GM19397 (cell line): ENCODE measurements at regions not wholly inside any gene's neighbourhood (a gene's known extent, or its start where the extent isn't known, plus 50 kb on each side); places are given as distances from the start of the nearest gene placed in this dataset.

Source experiments
- ATAC-seq: cut with Tn5 transposase; IDR thresholded peaks from one replicate; pipeline ENCODE4 v1.9.1; 2021; ENCODE audit warnings: mild to moderate bottlenecking, moderate library complexity; ENCODE audit not compliant: unreplicated experiment

DNA sequence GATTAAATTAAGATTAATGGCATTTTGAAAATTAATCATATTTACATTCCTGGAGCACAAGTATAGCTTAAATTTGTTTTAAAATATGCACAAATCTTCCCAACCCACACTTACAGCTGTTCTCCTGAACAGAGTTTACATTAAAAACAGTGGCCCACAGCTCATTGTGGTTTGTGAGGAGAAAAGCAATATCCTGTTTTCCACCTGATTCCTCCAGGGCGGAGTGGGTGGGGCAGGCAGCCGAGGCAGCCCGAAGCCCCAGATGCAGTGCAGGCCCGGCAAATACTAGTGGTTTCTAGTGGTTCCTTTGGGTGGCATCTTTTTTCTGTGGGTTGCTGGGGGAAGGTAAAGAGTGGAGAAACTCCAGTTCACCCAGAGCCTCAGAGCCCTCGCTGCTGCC, 280.8 kb downstream of the ARHGAP12 start:
- ATAC-seq: no peak

- ATAC-seq: no peak
Measured at GRCh38 chr10:31646519-31646918, 282.1 kb downstream of the ARHGAP12 start.

DNA sequence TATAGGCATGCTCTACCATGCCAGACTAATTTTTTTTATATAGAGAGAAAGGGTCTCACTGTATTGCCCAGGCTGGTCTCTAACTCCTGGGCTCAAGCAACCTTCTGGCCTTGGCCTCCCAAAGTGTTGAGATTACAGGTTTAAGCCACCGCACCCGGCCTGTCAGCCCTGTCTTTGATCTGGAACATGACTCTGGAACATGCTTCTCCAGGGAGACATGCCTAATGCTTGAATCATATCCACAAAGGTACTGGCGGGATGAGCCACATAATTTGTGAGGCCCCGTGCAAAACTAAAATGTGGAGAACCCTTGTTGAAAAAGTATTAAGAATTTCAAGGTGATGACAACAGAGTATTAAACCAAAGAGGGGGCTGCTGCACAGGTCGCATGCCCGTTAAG, 282.8 kb downstream of the ARHGAP12 start:
- no peak for ATAC-seq

DNA sequence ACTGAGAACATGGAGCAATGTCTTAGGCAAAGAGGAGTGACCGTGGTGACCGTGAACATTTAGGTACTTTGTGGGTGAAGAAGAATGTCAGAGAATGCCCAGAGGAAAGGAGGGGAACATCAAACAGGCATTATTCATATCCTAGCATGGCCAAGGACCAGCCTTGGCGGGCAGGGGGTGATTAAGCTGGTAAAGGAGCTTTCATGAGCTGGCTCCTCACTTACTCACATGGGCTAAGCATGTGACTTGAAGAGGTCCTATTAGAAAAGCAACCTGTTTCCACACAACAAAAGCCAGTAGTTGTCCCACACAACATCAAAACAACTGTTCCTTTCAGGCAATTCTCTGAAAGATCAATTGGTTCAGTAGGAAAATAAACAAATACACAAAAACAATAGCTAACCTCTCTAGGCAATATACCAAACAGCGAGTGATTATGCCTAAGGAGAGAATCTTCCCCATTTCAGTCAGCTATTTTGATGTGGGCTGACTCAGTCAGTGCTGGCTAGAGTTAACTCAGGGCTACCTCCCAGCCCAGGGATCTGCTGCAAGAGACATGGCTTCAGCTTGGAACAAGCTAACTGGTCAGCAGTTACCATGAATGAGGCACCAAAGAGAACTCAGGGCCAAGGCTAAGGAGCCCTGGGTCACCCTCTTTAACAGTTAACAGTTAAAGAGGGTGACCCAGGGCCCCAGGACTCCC, 283.5 kb downstream of the ARHGAP12 start:
- no peak for ATAC-seq

DNA sequence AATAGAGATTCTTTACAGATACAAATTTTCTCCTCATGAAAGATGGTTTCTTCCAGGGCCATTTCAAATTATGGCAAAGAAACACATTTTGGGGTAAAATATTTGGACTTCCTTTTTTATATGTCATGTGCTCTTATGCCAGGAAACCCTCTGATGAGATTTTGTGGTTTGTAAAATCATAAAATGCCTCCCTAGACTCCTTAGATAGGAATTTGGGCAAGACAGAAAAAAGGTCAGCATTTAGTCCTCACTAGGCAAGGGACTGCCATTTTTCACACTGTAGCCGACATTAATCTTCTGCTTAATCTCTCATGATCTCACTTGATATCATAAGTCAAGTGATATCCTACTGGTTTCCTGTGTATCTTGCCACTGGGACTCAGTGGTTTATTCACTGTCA, 286.4 kb downstream of the ARHGAP12 start:
- no peak for ATAC-seq

DNA sequence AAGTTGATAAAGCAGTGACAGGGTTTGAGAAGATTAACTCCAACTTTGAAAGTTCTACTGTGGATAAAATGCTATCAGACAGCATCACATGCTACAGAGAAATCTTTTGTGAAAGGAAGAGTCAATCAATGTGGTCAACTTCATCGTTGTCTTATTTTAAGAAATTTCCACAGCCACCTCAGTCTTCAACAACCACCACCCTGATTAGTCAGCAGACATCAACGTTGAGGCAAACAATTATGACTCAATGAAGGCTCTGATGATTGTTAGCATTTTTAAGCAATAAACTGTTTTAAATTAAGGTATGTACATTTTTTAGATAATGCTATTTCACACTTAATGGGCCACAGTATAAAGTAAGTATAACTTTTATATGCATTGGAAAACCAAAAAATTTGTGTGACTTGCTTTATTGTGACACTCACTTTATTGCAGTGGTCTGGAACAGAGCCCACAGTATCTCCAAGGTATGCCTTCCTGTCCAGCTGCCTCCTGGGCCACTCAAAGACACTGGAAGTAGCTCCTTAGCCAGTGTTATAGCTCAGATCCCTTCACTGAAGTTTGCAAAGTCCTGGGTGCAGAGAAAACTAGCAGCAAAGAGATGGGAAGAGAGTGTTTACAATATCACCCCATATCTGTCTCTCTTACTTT, 293.1 kb downstream of the ARHGAP12 start:
- no peak for ATAC-seq

DNA sequence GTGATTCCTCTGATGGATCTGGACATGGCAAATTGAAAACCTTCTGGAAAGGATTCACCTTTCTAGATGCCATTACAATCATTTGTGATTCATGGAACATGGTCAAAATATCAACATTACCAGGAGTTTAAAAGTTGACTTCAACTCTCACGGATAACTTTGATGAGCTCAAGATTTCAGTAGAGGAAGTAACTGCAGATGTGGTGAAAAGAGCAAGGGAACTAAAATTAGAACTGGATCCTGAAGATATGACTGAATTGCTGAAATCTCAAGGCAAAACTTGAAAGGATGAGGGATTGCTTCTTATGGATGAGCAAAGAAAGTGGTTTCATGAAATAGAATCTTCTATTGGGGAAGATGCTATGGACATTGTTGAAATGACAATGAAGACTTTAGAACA, 293.6 kb downstream of the ARHGAP12 start:
- no peak for ATAC-seq

- ATAC-seq: no peak
Measured at GRCh38 chr10:31630861-31631567, 297.6 kb downstream of the ARHGAP12 start.

GRCh38 chr10:31625566-31625965, 303.1 kb downstream of the ARHGAP12 start:
- no peak for ATAC-seq

GRCh38 chr10:31624611-31625010, 304.0 kb downstream of the ARHGAP12 start:
- no peak for ATAC-seq

DNA sequence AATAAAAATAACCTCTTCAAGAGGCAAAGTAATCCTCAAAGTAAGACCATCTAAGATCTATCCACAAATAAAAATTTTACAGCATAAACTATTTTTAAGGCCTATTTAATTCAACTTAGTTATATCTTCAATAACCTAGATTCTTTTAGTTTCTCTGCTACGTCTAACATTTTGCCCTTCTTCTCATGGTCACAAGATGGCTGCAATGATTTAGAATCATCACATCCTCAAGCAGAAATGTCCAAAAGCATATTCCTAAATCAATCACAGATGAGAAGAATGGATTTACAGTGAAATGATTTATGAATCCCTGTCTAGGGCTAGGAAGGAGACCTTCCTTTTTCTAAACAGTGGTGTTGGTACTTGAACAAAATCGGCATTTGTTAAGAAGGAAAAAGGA, 304.7 kb downstream of the ARHGAP12 start:
- ATAC-seq: no peak

GRCh38 chr10:31623466-31623865, 304.4 kb downstream of the ZEB1 start:
- no peak for ATAC-seq

DNA sequence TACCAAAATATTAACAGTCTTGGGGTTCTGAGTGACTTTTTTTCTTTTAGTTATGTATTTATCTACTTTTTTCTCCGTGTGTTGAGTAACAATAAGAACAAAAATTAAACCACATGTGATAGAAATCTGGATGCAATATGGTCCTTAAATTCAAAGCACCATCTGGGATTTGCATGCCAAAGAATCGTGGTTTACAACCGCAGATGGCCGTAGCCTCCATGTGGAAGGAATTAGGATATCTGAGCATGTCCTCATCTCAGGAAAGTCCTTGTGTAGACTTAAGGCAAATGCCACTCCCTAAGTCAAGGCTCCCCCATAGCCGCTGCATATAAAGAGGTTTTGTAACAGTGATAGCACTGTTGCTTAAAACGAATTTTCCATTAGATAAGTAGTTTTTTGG, 304.0 kb downstream of the ZEB1 start:
- no peak for ATAC-seq

DNA sequence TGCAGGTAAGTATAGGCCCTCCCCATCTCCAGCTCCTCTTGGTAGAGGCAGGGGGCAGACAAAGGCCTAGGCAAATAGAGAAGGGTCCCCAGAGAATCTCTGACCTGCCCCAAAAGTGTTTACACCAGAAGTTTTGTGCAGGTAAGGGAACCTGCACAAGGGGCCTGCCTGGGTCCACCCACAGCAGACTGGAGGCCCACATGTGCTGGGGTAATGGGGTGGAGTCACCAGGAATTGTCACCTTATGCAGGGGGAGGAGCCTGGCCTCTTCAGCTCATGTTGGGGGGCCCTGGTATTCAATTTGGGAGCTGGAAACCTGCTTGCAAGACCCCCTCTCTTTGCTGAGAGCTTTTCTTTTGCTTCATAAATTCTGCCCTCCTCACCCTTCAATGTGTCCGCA, 302.7 kb downstream of the ZEB1 start:
- ATAC-seq: no peak

- ATAC-seq: no peak
Measured at GRCh38 chr10:31620226-31621151, 301.5 kb downstream of the ZEB1 start.

GRCh38 chr10:31619531-31620061, 300.6 kb downstream of the ZEB1 start:
- no peak for ATAC-seq

GRCh38 chr10:31618541-31619291, 299.7 kb downstream of the ZEB1 start:
- no peak for ATAC-seq

DNA sequence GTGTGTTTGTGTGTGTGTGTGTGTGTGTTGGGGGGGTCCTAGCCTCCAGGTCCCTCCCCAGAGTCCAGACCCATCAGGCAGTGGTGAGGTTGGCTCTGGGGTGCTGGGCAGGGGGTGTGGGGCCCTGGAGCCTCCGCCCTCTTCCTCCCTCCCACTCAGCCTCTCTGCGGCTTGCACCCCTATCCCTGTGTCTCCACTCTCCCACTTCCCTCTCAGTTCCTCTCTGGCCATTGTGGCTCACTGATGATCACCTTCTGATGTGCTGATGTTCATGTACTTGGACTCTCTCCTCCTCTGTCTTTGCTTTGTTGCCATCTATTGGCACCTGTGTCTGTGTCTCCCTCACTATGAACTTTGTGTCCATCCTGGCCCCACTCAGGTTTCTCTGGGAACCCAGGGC, 298.7 kb downstream of the ZEB1 start:
- no peak for ATAC-seq

DNA sequence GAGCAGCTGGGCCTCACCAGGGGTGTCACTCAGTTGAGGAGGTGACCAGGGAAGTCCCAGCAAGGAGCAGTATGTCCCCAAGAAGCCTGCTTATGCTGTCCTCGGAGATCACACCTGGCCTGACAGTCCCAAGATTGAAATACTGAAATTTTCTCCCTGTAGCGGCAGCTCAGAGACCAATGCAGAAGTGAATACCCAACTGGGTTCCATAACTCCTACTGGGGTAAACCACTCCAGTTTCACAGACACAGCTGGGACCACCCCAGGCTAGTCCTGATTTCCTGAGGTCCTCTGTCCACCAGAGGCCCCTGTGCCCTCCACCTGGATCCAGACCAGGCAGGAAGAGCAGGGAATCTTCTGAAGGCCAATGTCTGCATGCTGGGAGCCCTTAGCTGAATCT, 298.1 kb downstream of the ZEB1 start:
- ATAC-seq: no peak

GRCh38 chr10:31615129-31615528, 296.1 kb downstream of the ZEB1 start:
- ATAC-seq: no peak
